ENCODE measurements at regions not wholly inside any gene's neighbourhood (a gene's known extent, or its start where the extent isn't known, plus 50 kb on each side); places are given as distances from the start of the nearest gene placed in this dataset.

DNA sequence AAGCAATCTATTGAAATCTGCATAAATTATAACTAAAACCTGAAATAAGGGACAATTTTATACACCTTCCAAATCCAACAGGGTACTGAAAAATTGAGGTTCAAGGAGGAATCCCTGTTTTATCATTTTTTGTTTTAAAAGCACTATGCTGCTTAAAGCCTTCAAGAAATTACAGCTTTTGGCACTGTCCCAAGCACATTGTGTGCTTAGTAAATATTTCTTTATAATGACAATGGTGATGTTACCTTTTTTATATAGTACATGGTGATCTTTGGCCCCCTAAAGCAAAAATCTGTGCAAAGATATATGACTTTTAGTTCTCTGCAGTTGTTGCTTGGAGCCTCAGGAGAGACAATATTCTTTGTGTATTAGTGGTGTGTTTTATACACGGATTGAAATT is 71.6 kb upstream of the EFEMP1 start:
- no peak overlapping the region for H3K4me2 ChIP-seq (ENCODE audit: control insufficient read depth, extremely low read depth, insufficient read depth, low read depth, low read length)

DNA sequence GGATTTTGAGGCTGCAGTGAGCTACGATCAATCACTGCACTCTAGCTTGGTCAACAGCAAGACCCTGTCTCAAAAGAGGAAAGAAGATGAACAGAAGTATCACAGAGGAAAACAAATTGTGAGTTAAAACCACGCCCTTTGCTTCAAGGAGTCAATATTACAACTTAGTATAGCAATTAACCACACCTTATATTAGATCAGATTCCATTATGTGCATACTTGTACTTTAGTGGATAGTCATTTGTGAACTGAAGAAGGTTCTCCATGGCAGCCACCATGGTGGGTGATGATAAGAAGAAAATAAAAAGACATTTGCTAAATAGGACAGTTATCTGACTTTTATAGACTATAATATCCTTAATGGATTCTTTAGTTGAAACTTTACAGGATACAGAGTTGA is 72.3 kb upstream of the EFEMP1 start:
- no peak overlapping the region for H3K9ac ChIP-seq (ENCODE audit: control insufficient read depth, extremely low read depth, insufficient read depth, low read length)
- no peak overlapping the region for H3K27ac ChIP-seq (ENCODE audit: control insufficient read depth, insufficient read depth, low read length)
- FAIRE-seq (no peak), DNase-seq (ENCODE audit: low read depth, low spot score) (no peak)
- no peaks in the 10 kb centered on the region for H4K20me1 ChIP-seq (ENCODE audit: control insufficient read depth, extremely low read depth, insufficient read depth, low read length)
- no peak overlapping the region for H3K4me2 ChIP-seq (ENCODE audit: control insufficient read depth, extremely low read depth, insufficient read depth, low read depth, low read length)
- dilution Hi-C loops (cut with MboI; ENCODE audit: extremely low pct_ligation_motif_present, low sequenced_read_pairs): no loop called here
- no peak overlapping the region for H2AFZ ChIP-seq (ENCODE audit: control insufficient read depth, low read length)
- no peaks in the 10 kb centered on the region for H3K27me3 ChIP-seq (ENCODE audit: control insufficient read depth, extremely low read depth, insufficient read depth, low read length)
- no peaks in the 10 kb centered on the region for H3K9me1 ChIP-seq (ENCODE audit: control insufficient read depth, extremely low read depth, insufficient read depth, low read length)
- H3K4me3 ChIP-seq (ENCODE audit: control insufficient read depth in 2 of 3, extremely low read depth in 1 of 3, insufficient read depth in 2 of 3, low read depth in 1 of 3, low read length in 3 of 3): no peak overlapping the region
- no peaks in the 10 kb centered on the region for H3K79me2 ChIP-seq (ENCODE audit: control insufficient read depth, insufficient read depth, low read length)
- H3K9me3 ChIP-seq (ENCODE audit: control insufficient read depth, low read depth, low read length): no peaks in the 10 kb centered on the region
- H3K4me1 ChIP-seq (ENCODE audit: control insufficient read depth, extremely low read depth, insufficient read depth, low read length): no peaks in the 10 kb centered on the region
- no peaks in the 10 kb centered on the region for H3K36me3 ChIP-seq (ENCODE audit: control insufficient read depth in 2 of 2, extremely low read depth in 1 of 2, insufficient read depth in 2 of 2, low read length in 2 of 2)
- TF ChIP-seq, protein P1, sequence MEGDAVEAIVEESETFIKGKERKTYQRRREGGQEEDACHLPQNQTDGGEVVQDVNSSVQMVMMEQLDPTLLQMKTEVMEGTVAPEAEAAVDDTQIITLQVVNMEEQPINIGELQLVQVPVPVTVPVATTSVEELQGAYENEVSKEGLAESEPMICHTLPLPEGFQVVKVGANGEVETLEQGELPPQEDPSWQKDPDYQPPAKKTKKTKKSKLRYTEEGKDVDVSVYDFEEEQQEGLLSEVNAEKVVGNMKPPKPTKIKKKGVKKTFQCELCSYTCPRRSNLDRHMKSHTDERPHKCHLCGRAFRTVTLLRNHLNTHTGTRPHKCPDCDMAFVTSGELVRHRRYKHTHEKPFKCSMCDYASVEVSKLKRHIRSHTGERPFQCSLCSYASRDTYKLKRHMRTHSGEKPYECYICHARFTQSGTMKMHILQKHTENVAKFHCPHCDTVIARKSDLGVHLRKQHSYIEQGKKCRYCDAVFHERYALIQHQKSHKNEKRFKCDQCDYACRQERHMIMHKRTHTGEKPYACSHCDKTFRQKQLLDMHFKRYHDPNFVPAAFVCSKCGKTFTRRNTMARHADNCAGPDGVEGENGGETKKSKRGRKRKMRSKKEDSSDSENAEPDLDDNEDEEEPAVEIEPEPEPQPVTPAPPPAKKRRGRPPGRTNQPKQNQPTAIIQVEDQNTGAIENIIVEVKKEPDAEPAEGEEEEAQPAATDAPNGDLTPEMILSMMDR (optimal IDR thresholded peaks at IDR 0.05 in 1 of 3, IDR thresholded peaks at IDR 0.05 in 1 of 3, conservative IDR thresholded peaks at IDR 0.05 in 1 of 3; ENCODE audit: extremely low read depth in 1 of 3, insufficient read depth in 2 of 3, low read length in 3 of 3): no peak
- no peak for TF ChIP-seq EZH2 (IDR thresholded peaks at IDR 0.05; ENCODE audit: low read length)

More for the DNA sequence above, 71.6 kb upstream of the EFEMP1 start:
- no peaks in the 10 kb centered on the region for H3K79me2 ChIP-seq (ENCODE audit: control insufficient read depth, insufficient read depth, low read length)
- no peaks in the 10 kb centered on the region for H3K9me1 ChIP-seq (ENCODE audit: control insufficient read depth, extremely low read depth, insufficient read depth, low read length)
- no peaks in the 10 kb centered on the region for H3K27me3 ChIP-seq (ENCODE audit: control insufficient read depth, extremely low read depth, insufficient read depth, low read length)
- H3K9ac ChIP-seq (ENCODE audit: control insufficient read depth, extremely low read depth, insufficient read depth, low read length): no peak overlapping the region
- TF ChIP-seq EZH2 (IDR thresholded peaks at IDR 0.05; ENCODE audit: low read length): no peak
- TF ChIP-seq, protein P1 (optimal IDR thresholded peaks at IDR 0.05 in 1 of 3, IDR thresholded peaks at IDR 0.05 in 1 of 3, conservative IDR thresholded peaks at IDR 0.05 in 1 of 3; ENCODE audit: extremely low read depth in 1 of 3, insufficient read depth in 2 of 3, low read length in 3 of 3): no peak
- H3K4me3 ChIP-seq (ENCODE audit: control insufficient read depth in 2 of 3, extremely low read depth in 1 of 3, insufficient read depth in 2 of 3, low read depth in 1 of 3, low read length in 3 of 3): no peak overlapping the region
- H2AFZ ChIP-seq (ENCODE audit: control insufficient read depth, low read length): no peak overlapping the region
- dilution Hi-C loops (cut with MboI; ENCODE audit: extremely low pct_ligation_motif_present, low sequenced_read_pairs): no loop called here
- FAIRE-seq (no peak), DNase-seq (ENCODE audit: low read depth, low spot score) (no peak)
- H3K9me3 ChIP-seq (ENCODE audit: control insufficient read depth, low read depth, low read length): no peaks in the 10 kb centered on the region
- no peaks in the 10 kb centered on the region for H3K4me1 ChIP-seq (ENCODE audit: control insufficient read depth, extremely low read depth, insufficient read depth, low read length)
- no peaks in the 10 kb centered on the region for H4K20me1 ChIP-seq (ENCODE audit: control insufficient read depth, extremely low read depth, insufficient read depth, low read length)
- no peak overlapping the region for H3K27ac ChIP-seq (ENCODE audit: control insufficient read depth, insufficient read depth, low read length)
- H3K36me3 ChIP-seq (ENCODE audit: control insufficient read depth in 2 of 2, extremely low read depth in 1 of 2, insufficient read depth in 2 of 2, low read length in 2 of 2): no peaks in the 10 kb centered on the region
